Right renal pelvis (tissue), 4 donors: ENCODE measurements at regions not wholly inside any gene's neighbourhood (a gene's known extent, or its start where the extent isn't known, plus 50 kb on each side); places are given as distances from the start of the nearest gene placed in this dataset.

Source experiments
- DNase-seq, 4 donors: peaks; one replicate each; pipeline ENCODE4 v3.0.0-alpha.2; 2013; ENCODE audit warnings: low read depth in 4 of 4, low spot score in 3 of 4, missing footprints in 1 of 4

- DNase-seq, result no peak
Measured at GRCh38 chr2:153109793-153110192, 368.8 kb downstream of the RPRM start.

GRCh38 chr2:153106802-153107477 is 371.6 kb downstream of the RPRM start:
- DNase-seq, result no peak

GRCh38 chr2:153105829-153106578 is 372.6 kb downstream of the RPRM start:
- no peak for DNase-seq

- DNase-seq, result peak in 3 of 4 donors; percentile 9 to 24 (median 12)
Measured at GRCh38 chr2:153101187-153101586, 377.4 kb downstream of the RPRM start.

GRCh38 chr2:153100151-153100550 is 378.4 kb downstream of the RPRM start:
- no peak for DNase-seq

- DNase-seq, result no peak
Measured at GRCh38 chr2:153098073-153098472, 379.7 kb downstream of the ARL6IP6 start.

- DNase-seq, result no peak
Measured at GRCh38 chr2:153096272-153096671, 377.9 kb downstream of the ARL6IP6 start.

GRCh38 chr2:153091344-153091743 is 372.9 kb downstream of the ARL6IP6 start:
- no peak for DNase-seq

GRCh38 chr2:153079315-153079714 is 360.9 kb downstream of the ARL6IP6 start:
- no peak for DNase-seq

GRCh38 chr2:153077311-153077710 is 358.9 kb downstream of the ARL6IP6 start:
- no peak for DNase-seq

GRCh38 chr2:153074207-153074606 is 355.8 kb downstream of the ARL6IP6 start:
- no peak for DNase-seq

GRCh38 chr2:153072813-153073212 is 354.4 kb downstream of the ARL6IP6 start:
- no peak for DNase-seq

GRCh38 chr2:153072077-153072476 is 353.7 kb downstream of the ARL6IP6 start:
- no peak for DNase-seq

- no peak for DNase-seq
Measured at GRCh38 chr2:153071090-153071489, 352.7 kb downstream of the ARL6IP6 start.

- no peak for DNase-seq
Measured at GRCh38 chr2:153068915-153069314, 350.5 kb downstream of the ARL6IP6 start.

- DNase-seq, result no peak
Measured at GRCh38 chr2:153068052-153068451, 349.6 kb downstream of the ARL6IP6 start.

GRCh38 chr2:153059338-153060052 is 341.1 kb downstream of the ARL6IP6 start:
- no peak for DNase-seq

GRCh38 chr2:153057743-153058142 is 339.3 kb downstream of the ARL6IP6 start:
- no peak for DNase-seq

- no peak for DNase-seq
Measured at GRCh38 chr2:153055182-153055581, 336.8 kb downstream of the ARL6IP6 start.

- DNase-seq, result no peak
Measured at GRCh38 chr2:153052807-153053559, 334.6 kb downstream of the ARL6IP6 start.

- DNase-seq, result no peak
Measured at GRCh38 chr2:153047220-153047619, 328.8 kb downstream of the ARL6IP6 start.
